K562 (cell line): ENCODE measurements at regions not wholly inside any gene's neighbourhood (a gene's known extent, or its start where the extent isn't known, plus 50 kb on each side); places are given as distances from the start of the nearest gene placed in this dataset.

ENCODE experiments used
- ATAC-seq: fragments of 200-7000 bp; cut with Tn5 transposase; 3 replicates; pipeline ENCODE4 v1.9.1; 2020; ENCODE audit warnings: moderate library complexity
- BruUV-seq: library from RNA; stranded (reverse); fragments of 400-500 nt; replicated peaks from 2 replicates; lab custom pipeline; 2021; lab: Mats Ljungman, UMichigan
- CTCF ChIA-PET: fragments of 300-600 bp; formaldehyde crosslinking; extraction: SDS; loops from one replicate; lab custom pipeline; 2021; ENCODE audit warnings: low intra/inter-chr PET ratio; lab: Yijun Ruan, JAX
- POLR2A ChIA-PET: fragments of 300-600, 350-650 bp; sonication (Branson Sonifier 250); formaldehyde crosslinking; extraction: SDS; loops from one replicate; lab custom pipeline; 2021; ENCODE audit warnings: antibody characterized with exemption, inconsistent platforms; lab: Yijun Ruan, JAX
- DNase-seq, 4 experiments: peaks; one replicate each; pipeline versions ENCODE4 v3.0.0 to v3.0.0-alpha.2; 2011 to 2018; ENCODE audit warnings: low spot score in 3 of 4, mixed read lengths in 3 of 4; ENCODE audit errors: extremely low read depth in 1 of 4
- FAIRE-seq: peaks from 2 replicates; lab custom pipeline; 2011; peaks lifted over from hg19 to GRCh38; lab: Jason Lieb, UNC
- H2AFZ ChIP-seq: 2 replicates; pipeline ENCODE4 v1.6.0; 2011; ENCODE audit warnings: low read depth, low read length, control low read depth, inconsistent platforms
- H3K27ac ChIP-seq: fragments of 200-600 bp; 3 replicates; pipeline ENCODE4 v1.8.0; 2011; ENCODE audit warnings: low read depth, mild to moderate bottlenecking, control low read depth, inconsistent platforms, low read length, moderate library complexity, mixed read lengths; ENCODE audit errors: extremely low read depth
- H3K27me3 ChIP-seq, 2 experiments: fragments of 300-600 bp in 1 of 2; 2 replicates in 1 of 2; 3 replicates in 1 of 2; pipeline versions ENCODE4 v1.6.0 to v1.8.0; 2011; ENCODE audit warnings: inconsistent platforms in 2 of 2, low read length in 2 of 2, mild to moderate bottlenecking in 1 of 2, mixed read lengths in 1 of 2, moderate library complexity in 1 of 2; ENCODE audit not compliant: control insufficient read depth in 2 of 2, insufficient read depth in 2 of 2
- H3K36me3 ChIP-seq: fragments of 300-600 bp; 3 replicates; pipeline ENCODE4 v1.8.0; 2011; ENCODE audit warnings: mild to moderate bottlenecking, low read length, inconsistent platforms; ENCODE audit not compliant: control insufficient read depth, insufficient read depth
- H3K4me1 ChIP-seq, 2 experiments: fragments of 200-600 bp in 1 of 2; replicated peaks in 1 of 2; 2 replicates in 1 of 2; 3 replicates in 1 of 2; pipeline versions ENCODE4 v1.5.1 to v1.8.0; 2011; ENCODE audit warnings: inconsistent platforms in 2 of 2, low read length in 2 of 2, mild to moderate bottlenecking in 1 of 2, mixed read lengths in 1 of 2, moderate library complexity in 1 of 2; ENCODE audit not compliant: control insufficient read depth in 2 of 2, insufficient read depth in 2 of 2
- H3K4me2 ChIP-seq: 2 replicates; pipeline ENCODE4 v1.6.1; 2011; ENCODE audit warnings: low read length, control low read depth, inconsistent platforms, mixed read lengths; ENCODE audit not compliant: insufficient read depth
- H3K4me3 ChIP-seq: fragments of 200-600 bp; sonication (generic), shearing (Covaris generic); 2 replicates; pipeline ENCODE4 v1.5.1; 2016; ENCODE audit warnings: control low read depth, inconsistent platforms
- H3K79me2 ChIP-seq: fragments of 200-600 bp; 3 replicates; pipeline ENCODE4 v1.8.0; 2011; ENCODE audit warnings: low read length, inconsistent platforms; ENCODE audit not compliant: control insufficient read depth, insufficient read depth
- H3K9ac ChIP-seq, 2 experiments: 2 replicates each; pipeline versions ENCODE4 v1.6.0 to v1.6.1; 2011; ENCODE audit warnings: low read depth in 2 of 2, low read length in 2 of 2, control low read depth in 1 of 2, inconsistent platforms in 1 of 2, mild to moderate bottlenecking in 1 of 2, mixed read lengths in 1 of 2; ENCODE audit not compliant: insufficient read depth in 1 of 2
- H3K9me1 ChIP-seq: one replicate; pipeline ENCODE4 v1.6.0; 2011; ENCODE audit warnings: inconsistent platforms, mild to moderate bottlenecking, low read length, moderate library complexity; ENCODE audit not compliant: control insufficient read depth, insufficient read depth
- H3K9me3 ChIP-seq: replicated peaks from 2 replicates; pipeline ENCODE4 v1.5.1; 2011; ENCODE audit warnings: low read depth, low read length, inconsistent platforms; ENCODE audit not compliant: control insufficient read depth, insufficient read depth
- H4K20me1 ChIP-seq: replicated peaks from 2 replicates; pipeline ENCODE4 v1.6.1; 2011; ENCODE audit warnings: low read length, inconsistent platforms, mixed read lengths; ENCODE audit not compliant: control insufficient read depth, insufficient read depth
- ETV6 ChIP-seq, 3 experiments: fragments of 150-350 bp in 1 of 3; sonication (generic) in 1 of 3; formaldehyde crosslinking in 1 of 3; IDR thresholded peaks; 2 replicates each; pipeline versions ENCODE4 v1.6.1 to v1.8.0; 2014 to 2022; ENCODE audit warnings: borderline replicate concordance in 2 of 3, low read depth in 2 of 3, antibody characterized with exemption in 1 of 3, low read length in 1 of 3, mild to moderate bottlenecking in 1 of 3, missing genetic modification reagents in 1 of 3
- HBP1 ChIP-seq: fragments of 450-650 bp; formaldehyde crosslinking; IDR thresholded peaks from 2 replicates; pipeline ENCODE4 v1.4.0; 2022; ENCODE audit warnings: missing genetic modification characterization
- HMG20B ChIP-seq: fragments of 250-450 bp; sonication (Bioruptor Pico); IDR thresholded peaks from 2 replicates; pipeline ENCODE4 v1.5.0; 2021; ENCODE audit warnings: mild to moderate bottlenecking
- NFE2 ChIP-seq: IDR thresholded peaks from 2 replicates; pipeline ENCODE4 v1.6.1; 2014; ENCODE audit warnings: antibody characterized with exemption, low read depth
- PHF20 ChIP-seq: fragments of 450-650 bp; IDR thresholded peaks from 2 replicates; pipeline ENCODE4 v1.6.1; 2018; ENCODE audit not compliant: partially characterized antibody
- XRCC4 ChIP-seq: IDR thresholded peaks from one replicate; pipeline ENCODE4 v1.6.1; 2011; ENCODE audit not compliant: insufficient read depth, insufficient read length; ENCODE audit errors: extremely low read depth
- ZBTB49 ChIP-seq: sonication (generic); formaldehyde crosslinking; IDR thresholded peaks from 2 replicates; pipeline ENCODE4 v1.8.0; 2022; ENCODE audit warnings: missing genetic modification reagents, mild to moderate bottlenecking, borderline replicate concordance
- WGBS: fragments of 100-300 bp; shearing (Covaris generic); methylation state at CpG from one replicate; pipeline ENCODE4 v1.1.6; 2016; ENCODE audit warnings: low coverage, mixed read lengths; ENCODE audit not compliant: insufficient coverage; ENCODE audit errors: missing lambda C conversion rate; 5-methylcytosine and 5-hydroxymethylcytosine counted together
- in situ Hi-C: fragments of 300-500 bp; cut with MboI; formaldehyde crosslinking; loops from 4 replicates; pipeline ENCODE4 v1.15.0; 2018; ENCODE audit warnings: inconsistent platforms, mixed read lengths
- intact Hi-C: fragments of 100-400 bp; cut with micrococcal nuclease; formaldehyde crosslinking; loops from 2 replicates; pipeline ENCODE4 v1.14.2; 2022
- TF ChIP-seq, protein P1 (sequence below): sonication (generic); formaldehyde crosslinking; IDR thresholded peaks from 2 replicates; pipeline ENCODE4 v1.8.0; 2022; ENCODE audit warnings: mild to moderate bottlenecking, missing genetic modification reagents

- Histone ChIP-seq H3K27ac (no peak overlapping the region), H3K9me3 (no peaks in the 10 kb centered on the region), H3K4me1 (no peaks in the 10 kb centered on the region), H3K36me3 (no peaks in the 10 kb centered on the region)
- ATAC-seq: no peak
- intact Hi-C loops: no loop called here
- CTCF ChIA-PET: no interaction called here
- TF ChIP-seq HMG20B: no peak
- no peak for TF ChIP-seq NFE2
- TF ChIP-seq PHF20: no peak
- TF ChIP-seq HBP1: no peak
- TF ChIP-seq, all 486 proteins: peak for 0
- no peak for FAIRE-seq
- no TSS peak for BruUV-seq
- in situ Hi-C loops: no loop called here
- H3K9me1 ChIP-seq: no peaks in the 10 kb centered on the region
- no peak overlapping the region for H3K9ac ChIP-seq
- H3K4me2 ChIP-seq: no peak overlapping the region
- H3K79me2 ChIP-seq: no peaks in the 10 kb centered on the region
- DNase-seq: no peak
- POLR2A ChIA-PET: no interaction called here
- H4K20me1 ChIP-seq: no peaks in the 10 kb centered on the region
- no peak overlapping the region for H2AFZ ChIP-seq
- H3K27me3 ChIP-seq: no peaks in the 10 kb centered on the region
- H3K4me3 ChIP-seq: no peak overlapping the region
Measured at GRCh38 chr14:40523123-40523522, 1083.6 kb upstream of the LRFN5 start.

DNA sequence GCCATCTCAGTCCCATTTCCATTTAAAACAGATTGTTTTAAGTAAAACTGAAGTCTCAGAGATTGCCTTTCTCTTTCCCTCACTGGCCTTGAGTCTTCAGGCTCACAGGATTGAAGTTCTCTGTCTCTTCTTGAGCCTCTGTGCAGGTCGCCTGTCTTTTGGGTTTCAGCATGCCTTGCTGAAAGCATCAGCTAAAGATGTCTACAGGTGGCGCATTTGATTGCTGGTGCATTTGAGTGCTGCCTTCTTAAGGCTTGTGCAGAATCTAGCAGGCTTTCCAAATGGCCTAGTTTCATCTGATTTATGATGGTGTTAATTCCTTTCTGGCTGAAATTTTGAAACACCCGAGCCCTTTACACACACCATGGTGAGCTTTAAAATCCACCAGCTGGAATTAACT, 1062.2 kb upstream of the FBXO33 start:
- Histone ChIP-seq H3K79me2 (no peaks in the 10 kb centered on the region), H3K4me2 (no peak overlapping the region), H4K20me1 (no peaks in the 10 kb centered on the region), H3K36me3 (no peaks in the 10 kb centered on the region), H3K27me3 (no peaks in the 10 kb centered on the region), H3K9me1 (no peaks in the 10 kb centered on the region), H3K27ac (no peak overlapping the region), H3K4me3 (no peak overlapping the region), H3K9me3 (no peaks in the 10 kb centered on the region), H2AFZ (no peak overlapping the region), H3K4me1 (no peaks in the 10 kb centered on the region), H3K9ac (no peak overlapping the region)
- WGBS: 3% methylated on average over 3 of the region's 3 CpGs
- no peak for FAIRE-seq
- in situ Hi-C loops (no loop called here), intact Hi-C loops (no loop called here)
- TF ChIP-seq XRCC4: no peak
- TF ChIP-seq ETV6 (IDR thresholded peaks at IDR 0.05; ENCODE audit: borderline replicate concordance in 1 of 2, low read depth in 2 of 2, low read length in 1 of 2): no peak
- no peak for TF ChIP-seq ETV6 (CRISPR knock-in tag; IDR thresholded peaks at IDR 0.05; ENCODE audit: borderline replicate concordance)
- TF ChIP-seq, protein P1, sequence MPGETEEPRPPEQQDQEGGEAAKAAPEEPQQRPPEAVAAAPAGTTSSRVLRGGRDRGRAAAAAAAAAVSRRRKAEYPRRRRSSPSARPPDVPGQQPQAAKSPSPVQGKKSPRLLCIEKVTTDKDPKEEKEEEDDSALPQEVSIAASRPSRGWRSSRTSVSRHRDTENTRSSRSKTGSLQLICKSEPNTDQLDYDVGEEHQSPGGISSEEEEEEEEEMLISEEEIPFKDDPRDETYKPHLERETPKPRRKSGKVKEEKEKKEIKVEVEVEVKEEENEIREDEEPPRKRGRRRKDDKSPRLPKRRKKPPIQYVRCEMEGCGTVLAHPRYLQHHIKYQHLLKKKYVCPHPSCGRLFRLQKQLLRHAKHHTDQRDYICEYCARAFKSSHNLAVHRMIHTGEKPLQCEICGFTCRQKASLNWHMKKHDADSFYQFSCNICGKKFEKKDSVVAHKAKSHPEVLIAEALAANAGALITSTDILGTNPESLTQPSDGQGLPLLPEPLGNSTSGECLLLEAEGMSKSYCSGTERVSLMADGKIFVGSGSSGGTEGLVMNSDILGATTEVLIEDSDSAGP: no peak
- TF ChIP-seq ZBTB49 (CRISPR knock-in tag): no peak
- DNase-seq: no peak
- ChIA-PET CTCF (no interaction called here), POLR2A (no interaction called here)
- ATAC-seq: no peak
- no TSS peak for BruUV-seq
